OCI-LY3 (cell line): ENCODE measurements at regions not wholly inside any gene's neighbourhood (a gene's known extent, or its start where the extent isn't known, plus 50 kb on each side); places are given as distances from the start of the nearest gene placed in this dataset.

ENCODE experiments used
- H2AFZ ChIP-seq: fragments of 200-600, 300-600 bp; shearing (Covaris generic); 2 replicates; pipeline ENCODE4 v1.6.0; 2014; ENCODE audit warnings: antibody characterized with exemption, low read depth, low read length
- H3K27ac ChIP-seq: fragments of 200-600, 300-600 bp; sonication (generic); 2 replicates; pipeline ENCODE4 v1.5.1; 2014; ENCODE audit warnings: mild to moderate bottlenecking, low read length, moderate library complexity, mixed read lengths
- H3K27me3 ChIP-seq: fragments of 200-600, 300-600 bp; sonication (generic); 2 replicates; pipeline ENCODE4 v1.6.1; 2014; ENCODE audit warnings: low read depth, low read length, mixed read lengths
- H3K36me3 ChIP-seq: fragments of 200-600, 300-600 bp; sonication (generic); replicated peaks from 2 replicates; pipeline ENCODE3; 2014; ENCODE audit warnings: low read depth, low read length, mixed read lengths
- H3K4me1 ChIP-seq: fragments of 300-600, 200-600 bp; sonication (generic); 2 replicates; pipeline ENCODE4 v1.6.1; 2014; ENCODE audit warnings: low read length, mixed read lengths
- H3K4me2 ChIP-seq: fragments of 200-600, 300-600 bp; sonication (generic); 2 replicates; pipeline ENCODE4 v1.6.1; 2014; ENCODE audit warnings: low read length, mixed read lengths
- H3K4me3 ChIP-seq: fragments of 300-600, 200-600 bp; sonication (generic); 2 replicates; pipeline ENCODE4 v1.5.1; 2014; ENCODE audit warnings: antibody characterized with exemption, mild to moderate bottlenecking, low read length, moderate library complexity
- H3K79me2 ChIP-seq: fragments of 300-600, 200-600 bp; shearing (Covaris generic); 2 replicates; pipeline ENCODE4 v1.6.1; 2014; ENCODE audit warnings: mild to moderate bottlenecking, low read length, mixed read lengths
- H3K9ac ChIP-seq: fragments of 300-600, 200-600 bp; shearing (Covaris generic); 2 replicates; pipeline ENCODE4 v1.6.0; 2014; ENCODE audit warnings: mild to moderate bottlenecking, low read length, moderate library complexity
- H3K9me3 ChIP-seq: fragments of 200-600, 300-600 bp; shearing (Covaris generic); 2 replicates; pipeline ENCODE4 v1.6.1; 2014; ENCODE audit warnings: low read length, mixed read lengths; ENCODE audit not compliant: insufficient read depth
- H4K20me1 ChIP-seq: fragments of 200-600, 300-600 bp; sonication (generic); 2 replicates; pipeline ENCODE4 v1.6.1; 2016; ENCODE audit warnings: low read length, mixed read lengths; ENCODE audit not compliant: insufficient read depth
- CTCF ChIP-seq: fragments of 200-600, 300-600 bp; sonication (generic); IDR thresholded peaks from 2 replicates; pipeline ENCODE4 v1.5.1; 2014; ENCODE audit warnings: antibody characterized with exemption, low read length, low read depth
- EZH2phosphoT487 ChIP-seq: fragments of 200-600 bp; shearing (Covaris generic); IDR thresholded peaks from 2 replicates; pipeline ENCODE4 v1.6.1; 2018; ENCODE audit warnings: antibody characterized with exemption, mixed run types, low read depth

GRCh38 chr3:182397164-182397563, 396.1 kb upstream of the ATP11B start:
- Histone ChIP-seq H3K36me3 (no peaks in the 10 kb centered on the region), H3K79me2 (no peaks in the 10 kb centered on the region), H3K9ac (no peak overlapping the region), H3K9me3 (no peaks in the 10 kb centered on the region), H4K20me1 (no peaks in the 10 kb centered on the region), H3K27ac (no peak overlapping the region), H3K4me2 (no peak overlapping the region), H2AFZ (no peak overlapping the region), H3K4me1 (peaks cover 24% of the 10 kb centered on the region), H3K4me3 (no peak overlapping the region), H3K27me3 (no peaks in the 10 kb centered on the region)
- TF ChIP-seq CTCF = no peak
- TF ChIP-seq EZH2phosphoT487 = no peak

GRCh38 chr3:182399978-182400737, 393.1 kb upstream of the ATP11B start:
- H3K36me3 ChIP-seq = no peaks in the 10 kb centered on the region
- no peaks in the 10 kb centered on the region for H3K9me3 ChIP-seq
- H3K79me2 ChIP-seq = no peaks in the 10 kb centered on the region
- no peaks in the 10 kb centered on the region for H3K27me3 ChIP-seq
- no peak overlapping the region for H3K4me3 ChIP-seq
- no peak overlapping the region for H3K27ac ChIP-seq
- TF ChIP-seq CTCF (no peak), EZH2phosphoT487 (no peak)
- H3K9ac ChIP-seq = no peak overlapping the region
- H2AFZ ChIP-seq = no peak overlapping the region
- no peaks in the 10 kb centered on the region for H3K4me1 ChIP-seq
- H4K20me1 ChIP-seq = no peaks in the 10 kb centered on the region
- H3K4me2 ChIP-seq = no peak overlapping the region

GRCh38 chr3:182400838-182401237, 392.5 kb upstream of the ATP11B start:
- Histone ChIP-seq H3K79me2 (no peaks in the 10 kb centered on the region), H3K36me3 (no peaks in the 10 kb centered on the region), H3K9me3 (no peaks in the 10 kb centered on the region), H2AFZ (no peak overlapping the region), H3K4me1 (no peaks in the 10 kb centered on the region), H3K4me2 (no peak overlapping the region), H3K27ac (no peak overlapping the region), H4K20me1 (no peaks in the 10 kb centered on the region), H3K27me3 (no peaks in the 10 kb centered on the region), H3K9ac (no peak overlapping the region), H3K4me3 (no peak overlapping the region)
- no peak for TF ChIP-seq CTCF
- TF ChIP-seq EZH2phosphoT487 = no peak

GRCh38 chr3:182404031-182404430, 389.3 kb upstream of the ATP11B start:
- no peak overlapping the region for H3K4me2 ChIP-seq
- no peak overlapping the region for H2AFZ ChIP-seq

More at GRCh38 chr3:182404031-182404430, 389.3 kb upstream of the ATP11B start:
- H4K20me1 ChIP-seq = no peaks in the 10 kb centered on the region
- no peak for TF ChIP-seq EZH2phosphoT487
- H3K27me3 ChIP-seq = no peaks in the 10 kb centered on the region
- H3K9ac ChIP-seq = no peak overlapping the region
- peaks cover 9% of the 10 kb centered on the region; the same call in 1 of the 2 replicates for H3K4me1 ChIP-seq
- no peaks in the 10 kb centered on the region for H3K36me3 ChIP-seq
- no peaks in the 10 kb centered on the region for H3K9me3 ChIP-seq
- no peaks in the 10 kb centered on the region for H3K79me2 ChIP-seq
- no peak overlapping the region for H3K4me3 ChIP-seq
- H3K27ac ChIP-seq = no peak overlapping the region
